Glomerular visceral epithelial cell (primary cell): ENCODE measurements at regions not wholly inside any gene's neighbourhood (a gene's known extent, or its start where the extent isn't known, plus 50 kb on each side); places are given as distances from the start of the nearest gene placed in this dataset.

ENCODE experiments used
- DNase-seq: peaks from one replicate; pipeline ENCODE4 v3.0.0-alpha.2; 2016; ENCODE audit errors: extremely low spot score

- no peak for DNase-seq
Observed at GRCh38 chr2:144597388-144597787, 77.5 kb upstream of the ZEB2 start.

- DNase-seq, result peak; percentile 16
Observed at GRCh38 chr2:144596073-144596871, 76.4 kb upstream of the ZEB2 start.

GRCh38 chr2:144595686-144596072 is 75.8 kb upstream of the ZEB2 start:
- DNase-seq, result no peak

GRCh38 chr2:144595279-144595678 is 75.4 kb upstream of the ZEB2 start:
- no peak for DNase-seq

- no peak for DNase-seq
Observed at GRCh38 chr2:144593803-144594202, 73.9 kb upstream of the ZEB2 start.

- no peak for DNase-seq
Observed at GRCh38 chr2:144592500-144593256, 72.8 kb upstream of the ZEB2 start.

GRCh38 chr2:144587306-144587705 is 67.4 kb upstream of the ZEB2 start:
- no peak for DNase-seq

GRCh38 chr2:144586476-144586875 is 66.6 kb upstream of the ZEB2 start:
- DNase-seq, result no peak

- DNase-seq, result peak; percentile 18
Observed at GRCh38 chr2:144583741-144584453, 64.0 kb upstream of the ZEB2 start.

GRCh38 chr2:144583381-144583729 is 63.4 kb upstream of the ZEB2 start:
- no peak for DNase-seq

- no peak for DNase-seq
Observed at GRCh38 chr2:144582651-144583380, 62.9 kb upstream of the ZEB2 start.

GRCh38 chr2:144580521-144581161 is 60.7 kb upstream of the ZEB2 start:
- DNase-seq, result no peak

GRCh38 chr2:144579556-144579955 is 59.6 kb upstream of the ZEB2 start:
- no peak for DNase-seq

GRCh38 chr2:144578099-144578498 is 58.2 kb upstream of the ZEB2 start:
- DNase-seq, result no peak

GRCh38 chr2:144572977-144573376 is 53.1 kb upstream of the ZEB2 start:
- no peak for DNase-seq

GRCh38 chr2:144571770-144572169 is 51.9 kb upstream of the ZEB2 start:
- no peak for DNase-seq

GRCh38 chr2:144570566-144570965 is 50.6 kb upstream of the ZEB2 start:
- DNase-seq, result no peak
